Cardiac fibroblast (primary cell): ENCODE measurements at regions not wholly inside any gene's neighbourhood (a gene's known extent, or its start where the extent isn't known, plus 50 kb on each side); places are given as distances from the start of the nearest gene placed in this dataset.

Experiments used
- DNase-seq, 2 donors: peaks; one replicate each; pipeline versions ENCODE4 v3.0.0 to v3.0.0-alpha.2; 2010; ENCODE audit warnings: low read depth in 2 of 2
- H3K4me3 ChIP-seq, 2 donors: replicated peaks in 1 of 2; 1 replicate in 1 of 2; 2 replicates in 1 of 2; pipeline ENCODE4 v1.5.1; 2011; ENCODE audit warnings: low read depth in 2 of 2, low read length in 2 of 2, mild to moderate bottlenecking in 2 of 2, moderate library complexity in 1 of 2
- TF ChIP-seq, protein P1 (sequence below): IDR thresholded peaks from one replicate; pipeline ENCODE4 v1.5.1; 2011; ENCODE audit warnings: low read depth, mild to moderate bottlenecking, low read length, inconsistent platforms

DNA sequence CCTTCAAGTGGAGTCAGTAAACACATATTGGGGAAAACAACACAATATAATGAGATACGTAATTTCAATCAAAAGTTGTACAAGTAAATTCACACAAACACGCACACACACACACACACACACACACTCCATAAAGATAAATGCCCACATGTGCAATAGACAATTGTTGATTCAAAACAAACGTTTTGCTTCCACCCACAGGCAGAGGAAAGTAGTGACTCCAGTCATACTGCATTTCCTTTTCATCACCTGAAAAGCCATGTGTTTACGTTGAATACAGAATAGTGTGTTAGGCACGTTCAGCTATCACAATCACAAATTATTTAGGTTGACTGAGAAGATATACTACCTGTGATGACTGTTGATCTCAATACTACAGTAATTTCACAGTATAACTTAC is 443.8 kb upstream of the MANEA start:
- H3K4me3 ChIP-seq: no peak overlapping the region
- TF ChIP-seq, protein P1, sequence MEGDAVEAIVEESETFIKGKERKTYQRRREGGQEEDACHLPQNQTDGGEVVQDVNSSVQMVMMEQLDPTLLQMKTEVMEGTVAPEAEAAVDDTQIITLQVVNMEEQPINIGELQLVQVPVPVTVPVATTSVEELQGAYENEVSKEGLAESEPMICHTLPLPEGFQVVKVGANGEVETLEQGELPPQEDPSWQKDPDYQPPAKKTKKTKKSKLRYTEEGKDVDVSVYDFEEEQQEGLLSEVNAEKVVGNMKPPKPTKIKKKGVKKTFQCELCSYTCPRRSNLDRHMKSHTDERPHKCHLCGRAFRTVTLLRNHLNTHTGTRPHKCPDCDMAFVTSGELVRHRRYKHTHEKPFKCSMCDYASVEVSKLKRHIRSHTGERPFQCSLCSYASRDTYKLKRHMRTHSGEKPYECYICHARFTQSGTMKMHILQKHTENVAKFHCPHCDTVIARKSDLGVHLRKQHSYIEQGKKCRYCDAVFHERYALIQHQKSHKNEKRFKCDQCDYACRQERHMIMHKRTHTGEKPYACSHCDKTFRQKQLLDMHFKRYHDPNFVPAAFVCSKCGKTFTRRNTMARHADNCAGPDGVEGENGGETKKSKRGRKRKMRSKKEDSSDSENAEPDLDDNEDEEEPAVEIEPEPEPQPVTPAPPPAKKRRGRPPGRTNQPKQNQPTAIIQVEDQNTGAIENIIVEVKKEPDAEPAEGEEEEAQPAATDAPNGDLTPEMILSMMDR: peak; percentile 17
- peak in 1 of 2 donors; percentile 23 for DNase-seq

DNA sequence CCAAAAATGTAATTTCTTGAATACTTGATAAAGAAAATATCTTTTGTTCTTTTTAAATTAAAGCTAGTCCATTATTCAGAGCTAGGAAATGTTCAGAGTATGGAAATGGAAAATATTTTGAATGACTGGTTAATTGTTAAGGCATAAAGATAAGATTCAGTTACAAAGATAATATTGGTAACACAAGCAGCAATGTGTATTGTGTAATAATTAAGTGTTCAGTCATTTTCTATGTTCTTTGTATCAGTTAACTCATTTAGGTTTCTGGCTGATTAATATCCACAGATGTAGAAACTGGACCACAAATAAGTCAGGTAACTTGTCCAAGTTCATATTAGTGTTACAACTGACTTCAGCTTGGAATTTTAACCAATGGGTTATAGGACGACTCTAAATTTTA is 442.2 kb upstream of the MANEA start:
- no peak overlapping the region for H3K4me3 ChIP-seq
- DNase-seq: no peak
- TF ChIP-seq, protein P1: no peak

DNA sequence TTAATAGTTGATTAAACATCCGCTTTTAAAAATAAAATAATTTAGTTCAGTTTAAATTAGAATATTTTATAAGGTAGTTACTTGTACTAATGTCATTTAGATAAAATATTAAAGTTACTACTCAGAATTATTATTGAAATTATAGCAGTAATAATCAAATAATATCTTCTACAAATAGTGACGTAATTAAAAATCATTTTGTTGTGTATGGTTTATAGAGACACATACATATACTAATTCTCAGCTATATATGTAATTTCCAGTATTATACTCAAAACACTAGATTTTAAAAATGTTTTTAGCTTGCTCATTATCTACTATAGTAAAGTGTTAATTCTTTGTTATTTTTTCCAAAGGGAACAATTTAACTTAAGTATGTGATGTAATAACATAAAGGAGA is 435.2 kb upstream of the MANEA start:
- H3K4me3 ChIP-seq: no peak overlapping the region
- TF ChIP-seq, protein P1: no peak
- DNase-seq: no peak

DNA sequence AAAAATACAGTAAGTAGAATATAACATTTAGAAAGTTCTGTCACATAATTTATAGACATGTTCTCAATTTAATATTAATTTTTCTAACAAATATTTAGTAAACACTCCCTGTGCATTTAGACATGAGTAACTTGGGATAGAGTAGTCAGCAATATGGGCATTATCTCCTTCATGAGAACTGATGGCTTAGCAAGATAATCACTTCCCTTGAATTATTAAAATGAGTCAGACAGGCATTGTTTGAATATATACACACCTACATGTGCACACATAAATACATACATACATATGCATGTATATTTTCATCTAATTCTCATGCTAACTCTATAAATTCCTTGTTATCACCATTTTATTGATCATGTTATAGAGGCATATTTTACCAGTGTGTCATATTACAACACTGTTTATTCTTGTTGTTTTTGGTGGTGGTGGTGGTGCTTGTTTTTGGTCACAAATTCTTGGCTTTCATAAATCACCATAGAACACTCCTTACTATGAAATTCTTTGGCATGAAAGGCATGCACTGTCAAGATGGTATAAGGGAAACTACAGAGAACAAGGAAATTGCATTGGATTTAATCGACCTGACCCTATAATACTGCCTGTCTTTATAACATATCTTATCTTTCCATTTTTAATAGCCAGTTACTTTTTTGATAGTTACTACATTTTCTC is 434.5 kb upstream of the MANEA start:
- DNase-seq: no peak
- no peak overlapping the region for H3K4me3 ChIP-seq
- TF ChIP-seq, protein P1: no peak

DNA sequence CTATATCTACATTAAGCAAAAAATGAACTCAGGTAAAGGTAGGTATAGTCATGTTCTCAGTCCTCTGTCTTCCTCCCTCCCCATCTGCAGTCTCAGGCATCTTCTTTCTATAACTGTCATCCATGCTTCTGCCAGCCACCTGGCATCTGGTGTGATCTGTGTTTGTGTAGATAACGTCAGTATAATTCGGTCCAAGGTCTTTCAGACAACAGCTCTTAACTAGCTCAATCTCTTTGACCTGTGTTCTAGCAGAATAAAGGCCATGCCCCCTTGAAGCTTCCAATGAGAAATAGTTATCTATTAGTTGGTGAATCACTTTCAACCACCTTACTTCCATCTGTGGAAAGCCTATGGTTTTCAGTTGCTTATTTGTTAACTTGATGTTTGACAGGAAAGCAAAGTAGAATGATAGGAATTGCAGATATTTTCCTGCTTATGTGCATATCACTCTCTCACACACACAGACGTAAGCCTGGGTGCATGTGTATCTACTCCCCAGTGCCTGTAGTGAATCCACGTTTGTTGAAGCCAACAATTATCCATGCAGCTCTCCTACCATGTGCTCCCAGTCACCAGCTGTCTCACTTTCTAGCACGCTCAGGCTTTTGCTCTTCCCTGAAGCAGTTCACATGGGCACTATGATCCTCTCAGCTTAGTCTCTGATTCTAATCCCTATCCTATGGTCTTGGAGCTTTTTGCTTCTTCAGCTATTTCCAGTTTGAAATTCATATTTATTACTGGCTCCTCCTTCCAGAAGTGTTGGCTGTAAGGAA is 433.7 kb upstream of the MANEA start:
- TF ChIP-seq, protein P1: no peak
- no peak for DNase-seq
- no peak overlapping the region for H3K4me3 ChIP-seq

DNA sequence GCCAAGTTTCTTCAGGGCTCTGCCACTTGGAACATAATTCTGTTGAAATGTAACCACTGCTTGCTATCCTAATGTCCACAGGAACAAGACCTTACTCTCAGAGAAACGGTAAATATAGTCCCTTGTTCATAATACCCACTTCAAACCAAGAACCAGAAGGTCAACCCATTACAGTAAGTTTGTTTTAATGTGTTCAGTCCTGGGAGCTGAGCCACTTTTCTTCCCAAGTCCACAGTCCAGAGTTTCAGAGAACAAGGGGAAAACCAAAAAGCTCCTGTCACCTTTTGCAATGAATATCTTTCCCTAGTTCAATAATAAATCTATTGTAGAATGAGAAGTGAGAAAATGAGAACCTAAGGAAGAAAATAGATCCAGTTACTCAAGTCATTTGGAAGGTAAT is 431.9 kb upstream of the MANEA start:
- no peak for DNase-seq
- no peak overlapping the region for H3K4me3 ChIP-seq
- TF ChIP-seq, protein P1: no peak
